CD4-positive, alpha-beta T cell treated with Interleukin-15 for 1 hour (primary cell): ENCODE measurements at regions not wholly inside any gene's neighbourhood (a gene's known extent, or its start where the extent isn't known, plus 50 kb on each side); places are given as distances from the start of the nearest gene placed in this dataset.

Experiments
- DNase-seq: peaks from one replicate; pipeline ENCODE4 v3.0.0-alpha.2; 2020

DNA sequence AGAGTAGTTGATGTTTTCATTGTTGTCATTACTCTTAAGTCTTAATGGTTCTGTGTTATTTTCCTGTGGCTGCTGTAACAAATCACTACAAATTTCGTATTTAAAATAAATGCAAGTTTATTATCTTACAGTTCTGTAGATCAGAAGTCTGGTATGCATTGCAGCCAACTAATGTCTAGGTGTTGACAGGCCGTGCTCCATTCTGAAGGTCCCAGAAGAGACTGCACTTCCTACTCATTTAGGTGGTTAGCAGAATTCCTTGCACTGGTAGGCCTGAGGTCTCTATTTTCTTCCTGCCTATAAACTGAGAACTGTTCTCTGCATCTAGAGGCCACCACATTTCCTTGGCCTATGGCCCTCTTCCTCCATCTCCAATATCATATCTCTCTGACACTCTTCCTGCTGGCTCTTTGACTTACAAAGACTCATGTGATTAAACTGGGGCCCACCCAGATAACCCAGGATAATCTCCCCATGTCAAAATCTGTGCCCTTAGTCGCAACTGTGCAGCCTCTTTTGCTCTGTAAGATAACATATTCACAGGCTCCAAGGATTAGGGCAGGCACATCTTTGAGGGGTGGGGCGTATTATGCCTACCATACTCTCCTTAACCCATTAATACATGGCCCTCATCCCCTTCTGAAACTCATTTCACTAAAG, 468.4 kb downstream of the FOXO1 start:
- DNase-seq: no peak

DNA sequence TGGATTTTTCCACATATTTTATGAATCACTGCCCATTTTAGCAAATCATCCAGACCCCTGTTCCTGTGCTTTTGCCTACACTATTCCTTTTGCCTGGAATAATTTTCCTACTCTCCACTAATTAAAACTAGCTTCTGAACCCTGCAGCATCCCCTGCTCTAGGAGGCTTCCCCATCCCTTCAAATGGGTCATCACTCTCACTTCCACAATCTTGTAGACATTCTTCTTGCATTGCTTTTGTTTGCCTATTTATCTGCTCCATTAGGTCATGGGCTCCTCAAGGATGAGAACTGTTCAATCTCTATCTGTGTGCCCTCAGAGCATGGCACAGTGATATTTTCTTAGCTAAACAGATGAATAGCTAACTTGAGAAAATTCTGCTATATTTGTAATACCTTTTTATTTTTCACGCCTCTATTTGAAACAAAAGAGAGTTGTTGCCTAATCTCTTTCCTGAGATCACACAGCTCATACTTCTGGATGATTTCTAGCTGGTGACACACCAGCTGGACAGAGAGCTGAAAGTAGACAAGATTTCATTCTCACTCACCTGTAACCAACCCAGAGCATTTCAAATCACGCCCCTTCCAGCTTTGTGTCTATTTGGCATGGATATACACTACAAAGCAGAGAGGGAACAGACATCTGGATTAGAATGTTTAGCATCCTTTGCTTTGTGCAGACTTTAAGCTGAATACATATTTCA, 466.0 kb downstream of the FOXO1 start:
- DNase-seq: no peak

DNA sequence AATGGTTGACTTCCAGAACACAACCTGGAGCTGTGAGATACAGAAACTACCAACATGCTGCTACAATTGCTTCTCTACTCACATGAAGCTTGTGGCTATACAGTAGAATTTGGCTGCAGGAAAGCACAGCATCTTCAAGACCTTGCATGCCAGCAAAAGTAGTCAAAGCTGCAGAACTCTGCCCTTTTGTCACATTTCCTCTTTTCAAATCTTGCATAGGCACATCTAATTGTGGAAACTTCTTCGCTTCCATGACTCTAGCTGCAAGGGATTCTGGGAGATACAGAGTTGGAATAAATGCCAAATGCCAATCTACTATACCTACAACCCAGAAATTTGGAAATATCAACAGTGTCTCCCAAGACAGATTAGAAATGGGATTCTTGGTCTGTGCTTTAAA, 462.2 kb downstream of the FOXO1 start:
- no peak for DNase-seq

DNA sequence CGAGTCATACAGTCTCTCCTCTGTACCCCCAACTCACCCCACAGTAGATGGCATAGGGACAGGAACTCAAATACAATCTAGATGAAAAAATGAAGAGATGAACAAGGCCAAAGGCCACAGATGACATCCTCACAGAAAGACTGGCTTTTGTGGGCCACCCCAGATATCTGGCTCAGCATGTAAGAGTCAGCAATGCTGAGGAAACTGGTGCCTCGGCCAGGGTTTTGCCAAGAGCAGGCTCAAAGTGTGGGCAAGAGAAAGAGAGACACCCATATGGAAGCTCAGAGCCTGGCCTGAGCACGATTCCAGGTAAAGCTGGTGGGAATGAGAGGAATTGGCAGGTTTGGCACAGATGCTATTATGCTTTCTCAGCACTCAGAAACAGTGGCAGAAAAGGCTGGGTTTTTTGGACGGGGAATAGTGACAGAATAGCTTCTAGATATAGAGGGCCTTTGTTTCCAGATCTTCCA, 460.6 kb downstream of the FOXO1 start:
- no peak for DNase-seq

DNA sequence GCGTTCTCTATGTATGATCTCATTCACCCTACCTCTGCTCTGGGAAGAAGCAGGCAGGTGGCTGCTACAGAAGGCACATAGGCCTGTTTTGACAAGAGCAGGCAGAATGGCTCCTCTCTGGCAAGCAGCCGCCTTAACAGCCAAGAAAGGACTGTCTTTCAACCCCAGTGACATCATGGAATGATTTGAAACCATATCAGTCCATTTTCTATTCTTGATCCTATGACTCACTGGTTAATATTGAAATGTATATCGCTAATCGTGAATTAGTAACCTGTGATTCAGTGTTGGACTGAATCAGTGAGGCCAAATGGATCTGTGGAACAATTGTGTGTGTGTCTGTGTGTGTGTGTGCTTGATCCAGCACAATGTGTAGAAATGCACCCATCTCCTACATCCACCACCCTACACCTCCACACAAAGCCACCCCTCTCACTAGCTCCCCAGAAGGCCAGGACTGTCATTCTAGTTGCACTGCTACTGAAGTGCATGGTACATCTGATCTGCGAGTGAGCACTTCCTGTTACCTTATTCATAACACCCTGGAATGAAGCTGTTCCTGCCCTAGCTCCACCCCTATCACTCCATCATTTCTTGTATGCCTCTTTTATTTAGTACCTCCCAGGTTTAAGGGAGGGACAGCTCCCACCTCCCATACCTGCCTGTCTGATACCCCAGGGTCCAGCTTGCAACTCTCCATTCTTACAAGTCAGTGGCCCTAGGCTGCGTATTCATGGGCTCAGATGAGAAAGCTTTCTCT, 460.0 kb downstream of the FOXO1 start:
- DNase-seq: peak; percentile 53

DNA sequence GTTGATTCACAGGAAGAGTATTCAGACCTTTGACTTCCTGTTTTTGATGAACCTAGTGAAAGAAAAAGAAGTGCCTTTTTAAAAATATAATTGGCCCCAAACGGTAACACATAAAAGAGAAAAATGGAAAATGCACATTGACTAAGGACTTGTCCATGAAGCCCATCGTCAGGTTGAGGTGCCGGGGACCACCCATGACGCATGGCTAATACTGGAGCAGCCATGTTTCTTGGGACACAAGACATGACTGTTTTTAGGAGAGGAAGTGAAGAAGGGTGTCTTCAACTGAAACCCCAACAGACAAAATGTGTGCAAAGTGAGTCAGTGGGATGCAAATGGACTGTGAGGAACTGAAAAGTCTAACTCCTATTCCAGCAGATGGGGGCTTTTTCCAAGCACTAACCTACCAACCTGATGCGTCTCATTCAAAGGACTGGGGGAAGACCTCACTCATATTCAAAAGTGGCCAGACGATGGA, 459.4 kb downstream of the FOXO1 start:
- DNase-seq: peak; percentile 19

DNA sequence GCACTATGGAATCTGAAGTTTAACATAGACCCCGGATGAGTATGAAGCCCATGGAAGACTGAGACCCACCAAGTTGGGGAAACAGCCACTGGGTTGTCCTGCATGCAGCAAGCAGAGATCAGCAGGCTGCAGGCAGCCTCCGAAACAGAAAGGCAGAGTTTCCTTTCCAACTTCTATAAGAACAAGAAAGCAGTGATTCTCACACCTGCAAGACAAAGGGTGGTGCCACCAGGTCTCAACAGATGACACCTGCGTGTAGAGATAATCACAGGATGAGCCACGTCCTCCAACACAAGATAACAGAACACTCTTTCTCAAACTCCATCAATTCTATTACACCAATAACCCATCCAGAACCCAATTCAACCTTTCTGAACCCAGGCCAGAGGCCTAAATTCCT, 457.9 kb downstream of the FOXO1 start:
- no peak for DNase-seq

DNA sequence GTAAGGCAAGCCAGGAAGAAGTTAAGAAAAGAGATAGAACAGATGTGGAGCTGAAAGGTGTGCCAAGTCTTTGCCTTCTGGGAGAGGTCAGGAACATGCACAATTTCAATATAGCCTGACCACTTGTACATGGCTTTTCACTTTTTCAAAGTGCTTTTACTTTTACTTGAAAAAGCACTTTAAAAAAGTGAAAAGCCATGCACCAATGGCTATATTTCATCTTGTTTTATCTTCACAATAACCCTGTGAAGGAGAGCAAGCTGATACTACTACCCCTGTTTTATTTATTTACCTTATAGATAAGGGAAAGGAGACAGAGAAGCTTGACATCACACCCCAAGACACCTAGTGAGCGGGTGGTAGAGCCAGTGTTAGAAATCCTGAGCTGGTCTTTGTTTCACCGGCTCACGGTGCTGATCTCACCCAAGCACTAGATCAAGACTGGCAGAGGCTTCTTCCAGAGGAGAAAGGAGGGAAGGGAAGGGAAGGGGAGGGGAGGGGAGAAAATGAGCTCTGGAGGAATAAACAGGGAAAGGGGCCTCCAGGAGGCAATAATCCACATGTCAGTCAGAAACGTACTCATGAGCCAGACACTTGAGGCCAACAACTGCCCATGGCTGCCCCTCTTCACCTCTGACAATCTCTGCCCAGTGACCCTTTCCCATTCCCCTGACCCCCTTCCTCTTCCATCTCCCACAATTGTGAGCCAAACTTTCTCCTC, 455.4 kb downstream of the FOXO1 start:
- no peak for DNase-seq

DNA sequence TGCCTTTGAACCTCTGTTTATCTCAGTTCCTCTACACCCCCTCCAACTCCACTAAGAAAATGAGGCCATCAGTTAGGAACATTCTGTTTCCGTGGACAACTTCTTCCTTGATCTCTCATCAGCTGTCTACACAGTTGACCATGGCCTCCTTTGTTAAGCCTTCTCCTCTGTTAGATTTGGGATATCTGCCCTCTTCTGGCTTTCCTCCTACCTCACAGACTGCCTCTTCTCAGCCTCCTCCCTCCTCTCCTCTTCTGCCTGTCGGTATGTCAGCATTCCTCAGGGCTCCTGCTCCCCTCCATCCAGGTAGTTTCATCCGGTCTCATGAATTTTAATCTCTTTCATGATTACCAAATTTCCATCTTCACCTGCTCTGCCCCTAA, 454.9 kb downstream of the FOXO1 start:
- DNase-seq: no peak

DNA sequence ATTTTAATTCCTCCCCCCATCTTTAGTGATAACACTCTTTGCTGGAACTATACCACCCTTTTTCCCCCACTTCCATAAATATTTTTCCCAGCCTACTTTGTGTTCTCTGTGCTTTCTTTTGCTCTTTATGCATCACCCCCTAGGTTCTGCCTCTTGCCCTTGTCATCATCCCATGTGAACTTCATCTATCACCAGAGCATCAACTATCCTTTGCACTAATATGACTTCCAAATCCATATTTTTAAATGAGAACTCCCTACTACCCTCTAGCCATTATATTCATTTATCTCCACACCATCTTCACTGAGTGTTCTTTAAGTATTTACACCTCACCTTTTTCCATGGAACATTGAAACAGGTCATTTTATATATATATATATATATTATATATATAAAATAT, 452.7 kb downstream of the FOXO1 start:
- DNase-seq: no peak

DNA sequence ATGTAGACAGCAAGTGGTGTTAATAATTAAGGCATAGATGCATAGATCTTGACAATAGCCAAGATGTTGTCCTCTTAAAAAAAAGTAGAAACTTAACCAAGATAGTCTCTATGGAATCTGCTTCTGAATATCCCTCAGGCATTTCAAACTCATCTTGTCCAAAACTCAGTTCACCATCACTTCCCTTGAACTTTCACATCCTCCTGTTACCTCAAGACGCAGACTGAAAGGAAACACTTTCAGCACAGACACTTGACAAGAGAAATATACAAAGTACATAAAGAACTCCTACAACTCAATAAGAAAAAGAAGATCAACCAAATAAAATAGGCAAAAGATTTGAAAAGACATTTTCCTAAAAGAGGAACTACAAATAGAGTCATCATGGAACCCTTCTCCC, 451.1 kb downstream of the FOXO1 start:
- no peak for DNase-seq

DNA sequence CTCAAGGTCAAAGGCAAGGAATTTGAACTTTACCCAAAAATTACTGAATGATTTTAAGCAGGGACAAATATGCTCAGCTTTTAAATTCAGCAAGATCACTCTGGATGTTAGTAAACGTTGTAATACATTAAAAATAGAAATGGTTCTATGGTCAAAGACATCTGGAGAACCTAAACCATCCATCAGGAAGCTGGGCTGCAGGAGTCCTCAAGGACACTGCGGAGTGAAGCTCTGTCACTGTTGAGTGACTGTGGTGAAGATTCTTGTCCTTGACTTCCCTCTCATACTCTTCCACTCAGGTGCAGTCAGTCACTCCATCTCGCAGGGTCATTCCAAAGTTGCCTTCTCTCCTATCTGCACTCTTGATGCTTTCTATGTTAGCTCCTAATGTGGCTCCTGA, 450.7 kb downstream of the FOXO1 start:
- DNase-seq: no peak

DNA sequence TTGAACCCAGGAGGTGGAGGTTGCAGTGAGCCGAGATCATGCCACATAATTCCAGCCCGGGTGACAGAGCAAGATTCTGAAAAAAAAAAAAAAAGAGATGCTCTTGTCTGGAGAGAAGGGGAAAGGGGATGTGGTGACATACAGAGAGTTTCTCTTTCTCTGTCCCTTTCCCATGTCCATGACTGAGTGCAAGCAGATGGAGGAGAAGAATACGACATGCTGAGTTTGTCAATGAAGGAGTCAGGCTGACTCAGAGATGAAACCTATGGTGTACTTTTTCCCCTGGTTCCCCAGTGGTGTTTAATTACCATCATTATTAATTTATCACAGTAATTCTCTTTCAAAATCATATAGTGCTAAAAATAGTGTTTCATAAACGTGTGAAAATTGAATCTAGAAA, 448.8 kb downstream of the FOXO1 start:
- DNase-seq: no peak

DNA sequence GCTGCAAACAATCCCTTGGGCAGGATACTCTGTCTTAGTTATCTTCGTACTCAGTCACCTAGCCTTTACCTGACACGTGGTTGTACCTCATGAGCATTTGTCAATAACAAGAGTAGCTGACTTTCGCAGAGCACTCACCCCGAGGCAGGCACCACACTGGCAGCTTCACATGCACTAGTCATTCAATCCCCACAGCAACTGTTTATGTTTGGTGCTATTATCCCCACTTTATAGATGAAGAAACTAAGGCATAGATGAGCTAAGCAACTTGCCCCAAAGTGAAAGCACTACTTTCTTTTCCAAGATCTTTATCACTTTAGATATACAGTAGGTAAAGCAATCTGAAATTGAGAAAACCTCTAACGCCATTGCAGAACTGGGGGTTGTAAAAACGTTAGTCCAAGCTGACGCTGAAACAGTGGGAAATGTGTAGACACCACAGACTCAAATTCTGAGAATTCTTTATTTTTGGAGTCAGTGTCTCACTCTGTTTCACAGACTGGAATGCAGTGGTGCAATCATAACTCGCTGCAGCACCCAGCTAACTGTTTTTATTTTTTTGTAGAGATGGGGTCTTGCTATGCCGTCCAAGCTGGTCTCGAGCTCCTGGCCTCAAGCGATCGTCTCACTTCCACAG, 446.0 kb downstream of the FOXO1 start:
- no peak for DNase-seq

DNA sequence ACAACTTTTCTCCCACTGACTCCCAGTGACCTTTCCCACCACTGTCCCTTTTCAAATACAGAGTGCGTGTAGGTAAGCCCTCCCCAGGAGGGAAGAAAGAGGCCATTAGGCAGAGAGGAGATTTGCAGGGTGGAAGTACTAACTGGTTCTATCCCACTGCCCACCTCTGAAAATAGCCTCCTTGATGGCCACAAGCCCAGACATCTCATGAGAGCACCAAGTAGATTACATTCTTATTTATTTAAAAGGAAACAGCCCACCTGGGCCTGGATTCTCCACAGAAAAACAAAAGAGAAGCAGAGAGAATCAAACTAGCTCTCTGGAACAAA, 445.3 kb downstream of the FOXO1 start:
- no peak for DNase-seq

DNA sequence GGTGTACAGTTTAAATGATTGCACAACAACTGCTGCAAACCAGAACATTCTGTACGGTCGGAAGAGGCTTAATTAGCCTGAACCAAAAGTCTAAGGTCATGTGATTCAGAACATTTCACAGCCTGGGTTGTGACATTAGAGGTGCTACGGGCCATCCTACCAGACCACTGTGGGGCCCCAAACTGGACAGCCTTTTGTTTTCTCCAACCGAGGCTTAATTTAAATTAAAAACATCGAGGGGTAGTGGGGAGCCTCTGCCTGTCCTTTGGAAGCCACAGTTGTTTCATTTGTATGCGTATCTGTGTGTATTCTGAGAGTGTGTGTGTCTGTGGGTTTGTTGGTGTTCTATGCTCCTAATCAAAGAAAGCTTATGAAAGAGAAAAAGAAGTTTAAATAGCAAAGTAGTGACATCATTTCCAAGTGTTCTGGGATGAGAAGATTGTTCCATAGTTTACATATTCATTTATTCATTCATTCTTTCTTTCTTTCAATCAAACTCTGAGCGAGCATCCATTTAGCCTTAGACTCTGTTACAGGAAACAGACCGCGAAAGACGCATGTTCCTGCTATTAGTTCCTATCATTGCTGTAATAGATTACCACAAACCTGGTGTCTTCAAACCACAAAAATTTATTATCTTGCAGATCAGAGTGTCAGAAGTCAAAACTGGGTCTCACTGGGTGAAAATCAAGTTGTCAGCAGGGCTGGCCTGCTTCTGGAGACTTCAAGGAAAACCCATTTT, 444.8 kb downstream of the FOXO1 start:
- DNase-seq: peak; percentile 49

DNA sequence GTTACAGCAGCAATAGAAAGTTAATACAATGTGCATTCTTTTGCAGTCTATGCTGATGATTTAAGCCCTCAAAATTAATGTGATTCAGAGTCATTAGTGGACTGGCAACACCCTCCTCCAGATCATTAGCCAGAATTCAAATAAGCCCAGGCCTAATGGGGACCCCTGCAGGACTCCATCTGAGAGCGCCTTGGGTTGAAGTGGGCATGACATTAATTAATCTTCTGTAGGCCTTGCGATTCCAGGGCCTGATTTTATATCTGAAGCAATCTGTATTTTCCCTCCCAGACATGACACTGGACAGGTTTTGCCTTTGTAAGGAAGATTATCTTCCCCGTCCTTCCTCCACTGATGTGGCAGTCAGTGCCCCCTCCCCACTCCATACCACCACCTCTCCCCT, 442.9 kb downstream of the FOXO1 start:
- no peak for DNase-seq

DNA sequence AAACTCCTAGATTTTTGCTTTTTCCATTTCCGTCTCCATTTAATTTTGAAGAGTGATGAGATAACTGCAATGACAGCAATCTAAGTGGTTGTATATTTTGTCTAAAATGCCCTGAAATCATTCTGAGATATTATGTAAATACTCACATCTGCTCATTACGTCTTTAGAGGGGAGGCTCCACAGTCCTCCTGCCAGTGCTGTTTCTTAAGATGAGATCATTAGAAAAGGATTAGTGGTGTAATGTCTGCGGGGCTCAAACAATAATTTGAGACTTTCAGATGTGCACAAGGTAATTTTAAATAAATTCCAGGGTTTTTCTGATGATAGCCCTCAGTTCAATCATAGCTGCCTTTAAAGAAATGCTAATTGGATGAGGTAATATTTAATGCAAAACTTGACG, 437.9 kb downstream of the FOXO1 start:
- no peak for DNase-seq

DNA sequence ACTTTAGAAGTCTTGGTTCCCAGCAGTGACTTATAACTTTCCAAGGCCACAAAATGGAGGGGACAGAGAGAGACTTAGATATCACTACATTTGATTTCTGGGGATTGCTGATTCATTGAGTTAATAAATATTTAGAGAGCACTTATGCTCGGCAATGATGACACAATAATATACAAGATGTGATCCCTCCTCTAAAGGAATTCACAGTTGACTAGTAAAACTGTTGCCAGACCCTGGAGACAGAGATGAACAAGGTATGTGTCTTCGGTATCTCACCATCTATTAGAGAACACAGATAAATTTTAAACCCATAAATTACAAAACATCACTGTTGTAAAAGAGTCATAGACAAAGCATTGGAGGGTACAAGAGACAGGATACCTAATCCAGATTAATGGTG, 437.5 kb downstream of the FOXO1 start:
- no peak for DNase-seq

DNA sequence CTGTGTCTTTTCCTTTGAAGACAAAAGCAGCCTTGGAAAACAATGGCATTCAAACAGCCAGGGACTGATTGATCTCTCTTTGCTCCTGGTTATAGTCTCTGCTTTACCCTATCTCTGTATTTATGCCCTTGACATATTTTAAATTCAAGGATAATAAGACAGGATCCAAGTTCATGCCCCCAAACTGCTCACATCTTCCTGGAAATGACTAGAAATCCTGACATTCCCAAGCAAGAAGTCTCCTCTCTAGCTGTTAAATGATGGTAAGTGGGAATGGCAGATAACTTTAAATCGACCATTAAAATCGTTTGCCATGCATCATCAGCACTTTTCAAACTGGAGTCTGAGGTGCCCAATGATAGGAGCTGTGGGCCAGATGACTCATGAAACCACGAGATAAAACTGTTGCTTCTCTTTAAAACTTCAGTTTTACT, 435.6 kb downstream of the FOXO1 start:
- DNase-seq: no peak

DNA sequence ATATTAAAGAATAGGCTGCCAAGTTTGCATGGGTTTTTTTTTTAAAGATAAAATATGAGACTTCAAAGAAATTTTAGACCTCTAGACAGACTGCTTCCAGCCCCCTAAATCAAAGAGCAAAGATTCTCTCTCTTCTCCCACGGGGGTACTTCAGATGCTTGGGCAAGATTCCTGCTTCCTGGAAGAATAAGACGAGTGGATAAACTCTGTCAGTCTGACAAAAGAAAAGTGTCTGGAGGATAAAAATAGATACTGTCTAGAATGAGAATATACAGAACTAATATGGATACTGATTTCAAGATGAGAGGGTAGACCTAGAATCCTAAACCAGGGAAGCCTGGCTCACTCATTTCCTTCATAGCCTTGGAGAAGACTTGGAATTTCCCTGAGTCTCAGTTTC, 435.1 kb downstream of the FOXO1 start:
- no peak for DNase-seq

DNA sequence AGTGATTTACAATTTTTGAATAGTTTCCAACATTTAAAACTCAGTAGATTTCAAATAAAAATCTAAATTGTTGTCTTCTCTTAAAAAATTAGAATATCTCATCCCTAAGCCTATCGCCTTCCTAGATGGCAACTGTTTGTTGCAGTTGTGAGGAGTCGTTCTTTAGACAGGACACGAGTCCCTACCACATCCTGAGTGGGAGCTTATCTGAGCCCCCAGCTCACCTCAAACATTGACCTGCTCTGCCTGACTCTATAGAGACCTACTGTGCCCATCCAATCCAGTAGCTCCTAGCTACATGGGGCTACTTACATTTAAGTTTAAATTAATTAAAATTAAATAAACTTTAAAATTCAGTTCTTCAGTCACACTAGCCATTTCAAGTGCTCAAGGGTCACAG, 434.7 kb downstream of the FOXO1 start:
- no peak for DNase-seq
